SK-N-SH treated with all-trans-retinoic acid at 6 μM for 48 hours (cell line): ENCODE measurements at regions not wholly inside any gene's neighbourhood (a gene's known extent, or its start where the extent isn't known, plus 50 kb on each side); places are given as distances from the start of the nearest gene placed in this dataset.

Experiments used
- ATAC-seq: fragments of 200-7000 bp; cut with Tn5 transposase; 3 replicates; pipeline ENCODE4 v1.9.1; 2020; ENCODE audit warnings: mild to moderate bottlenecking, moderate library complexity
- ARNTL ChIP-seq: fragments of 450-650 bp; formaldehyde crosslinking; IDR thresholded peaks from 2 replicates; pipeline ENCODE4 v1.5.0; 2020; ENCODE audit warnings: low read depth, mild to moderate bottlenecking, moderate library complexity, borderline replicate concordance
- BACH2 ChIP-seq: fragments of 250-450 bp; sonication (Bioruptor Pico); IDR thresholded peaks from 2 replicates; pipeline ENCODE4 v1.9.0; 2021; ENCODE audit warnings: mild to moderate bottlenecking, borderline replicate concordance
- CSDC2 ChIP-seq: fragments of 250-450 bp; sonication (Bioruptor Pico); IDR thresholded peaks from 2 replicates; pipeline ENCODE4 v1.5.0; 2020; ENCODE audit warnings: mild to moderate bottlenecking, moderate library complexity
- CSRNP3 ChIP-seq: fragments of 250-450 bp; sonication (Bioruptor Pico); IDR thresholded peaks from 2 replicates; pipeline ENCODE4 v1.5.1; 2021; ENCODE audit warnings: mild to moderate bottlenecking, moderate library complexity
- ESRRG ChIP-seq: fragments of 250-450 bp; sonication (Bioruptor Pico); IDR thresholded peaks from 2 replicates; pipeline ENCODE4 v1.6.1; 2021; ENCODE audit warnings: mild to moderate bottlenecking
- GLIS3 ChIP-seq: fragments of 250-450 bp; sonication (Bioruptor Pico); IDR thresholded peaks from 2 replicates; pipeline ENCODE4 v1.5.0; 2020; ENCODE audit warnings: mild to moderate bottlenecking, moderate library complexity
- ISL1 ChIP-seq: fragments of 250-450 bp; sonication (Bioruptor Pico); IDR thresholded peaks from 2 replicates; pipeline ENCODE4 v2.1.2; 2022; ENCODE audit warnings: mild to moderate bottlenecking, moderate library complexity
- OSR1 ChIP-seq: fragments of 250-450 bp; sonication (Bioruptor Pico); IDR thresholded peaks from 2 replicates; pipeline ENCODE4 v1.8.0; 2022; ENCODE audit warnings: moderate library complexity, mild to moderate bottlenecking, inconsistent platforms
- POU6F1 ChIP-seq: fragments of 250-450 bp; sonication (Bioruptor Pico); IDR thresholded peaks from 2 replicates; pipeline ENCODE4 v1.8.0; 2021; ENCODE audit warnings: low read depth, mild to moderate bottlenecking, moderate library complexity, borderline replicate concordance
- PPARA ChIP-seq: fragments of 250-450 bp; sonication (Bioruptor Pico); IDR thresholded peaks from 2 replicates; pipeline ENCODE4 v1.5.0; 2020; ENCODE audit warnings: mild to moderate bottlenecking, borderline replicate concordance
- RARB ChIP-seq: fragments of 250-450 bp; sonication (Bioruptor Pico); IDR thresholded peaks from 2 replicates; pipeline ENCODE4 v1.8.0; 2021; ENCODE audit warnings: mild to moderate bottlenecking, moderate library complexity
- SNAI2 ChIP-seq: fragments of 250-450 bp; sonication (Bioruptor Pico); IDR thresholded peaks from 2 replicates; pipeline ENCODE4 v1.5.0; 2020; ENCODE audit warnings: mild to moderate bottlenecking, moderate library complexity
- TCF4 ChIP-seq: fragments of 250-450 bp; sonication (Bioruptor Pico); IDR thresholded peaks from 2 replicates; pipeline ENCODE4 v1.8.0; 2021; ENCODE audit warnings: mild to moderate bottlenecking, moderate library complexity, borderline replicate concordance
- TOX ChIP-seq: fragments of 250-450 bp; sonication (Bioruptor Pico); IDR thresholded peaks from 2 replicates; pipeline ENCODE4 v1.8.0; 2021; ENCODE audit warnings: mild to moderate bottlenecking, moderate library complexity, borderline replicate concordance
- TSHZ2 ChIP-seq: fragments of 250-450 bp; sonication (Bioruptor Pico); IDR thresholded peaks from 2 replicates; pipeline ENCODE4 v1.5.0; 2020; ENCODE audit warnings: mild to moderate bottlenecking, moderate library complexity
- ZC3H10 ChIP-seq: fragments of 250-450 bp; sonication (Bioruptor Pico); IDR thresholded peaks from 2 replicates; pipeline ENCODE4 v1.5.1; 2021; ENCODE audit warnings: mild to moderate bottlenecking, moderate library complexity
- ZFP3 ChIP-seq: fragments of 250-450 bp; sonication (Bioruptor Pico); IDR thresholded peaks from 2 replicates; pipeline ENCODE4 v1.5.0; 2020; ENCODE audit warnings: mild to moderate bottlenecking, moderate library complexity
- ZNF565 ChIP-seq: fragments of 450-650 bp; formaldehyde crosslinking; conservative IDR thresholded peaks from 2 replicates; pipeline ENCODE4 v1.5.0; 2020; ENCODE audit warnings: low read depth, mild to moderate bottlenecking, moderate library complexity
- ZNF70 ChIP-seq: fragments of 450-650 bp; formaldehyde crosslinking; IDR thresholded peaks from 2 replicates; pipeline ENCODE4 v1.5.0; 2020; ENCODE audit warnings: mild to moderate bottlenecking, moderate library complexity
- ZNF8 ChIP-seq: fragments of 450-650 bp; formaldehyde crosslinking; IDR thresholded peaks from 2 replicates; pipeline ENCODE4 v1.5.0; 2020; ENCODE audit warnings: mild to moderate bottlenecking, moderate library complexity

GRCh38 chr1:22234476-22235030 lies 91.7 kb upstream of the WNT4 start:
- no peak for ATAC-seq
- TF ChIP-seq ZFP3 (CRISPR knock-in tag) (no peak), CSRNP3 (CRISPR knock-in tag) (no peak), POU6F1 (no peak), ZNF565 (CRISPR knock-in tag) (no peak), TOX (CRISPR knock-in tag) (no peak), PPARA (CRISPR knock-in tag) (no peak), CSDC2 (CRISPR knock-in tag) (no peak), ARNTL (CRISPR knock-in tag) (no peak), ZNF70 (CRISPR knock-in tag) (no peak), SNAI2 (CRISPR knock-in tag) (no peak), BACH2 (CRISPR knock-in tag) (no peak), TCF4 (CRISPR knock-in tag) (no peak), ZC3H10 (CRISPR knock-in tag) (no peak), GLIS3 (no peak)

GRCh38 chr1:22236166-22236565 lies 93.3 kb upstream of the WNT4 start:
- TF ChIP-seq ZFP3 (CRISPR knock-in tag): no peak
- no peak for TF ChIP-seq ZNF565 (CRISPR knock-in tag)
- no peak for TF ChIP-seq ESRRG (CRISPR knock-in tag)
- TF ChIP-seq TSHZ2: no peak
- no peak for TF ChIP-seq ZC3H10 (CRISPR knock-in tag)
- ATAC-seq: no peak

GRCh38 chr1:22236900-22237299 lies 94.0 kb upstream of the WNT4 start:
- TF ChIP-seq ZFP3 (CRISPR knock-in tag) (no peak), OSR1 (CRISPR knock-in tag) (no peak), GLIS3 (no peak), TSHZ2 (no peak)
- TF ChIP-seq, all 23 proteins: peak for 0
- ATAC-seq: no peak

GRCh38 chr1:22237433-22238093 lies 94.7 kb upstream of the WNT4 start:
- TF ChIP-seq SNAI2 (CRISPR knock-in tag) (no peak), BACH2 (CRISPR knock-in tag) (no peak), ZNF565 (CRISPR knock-in tag) (no peak), ZNF8 (CRISPR knock-in tag) (no peak), CSRNP3 (CRISPR knock-in tag) (no peak), ZNF70 (CRISPR knock-in tag) (no peak), ZFP3 (CRISPR knock-in tag) (no peak), ARNTL (CRISPR knock-in tag) (no peak), RARB (CRISPR knock-in tag) (no peak), CSDC2 (CRISPR knock-in tag) (no peak), TSHZ2 (no peak), ISL1 (CRISPR knock-in tag) (no peak)
- no peak for ATAC-seq
